Nephron (organoid): ENCODE measurements at regions not wholly inside any gene's neighbourhood (a gene's known extent, or its start where the extent isn't known, plus 50 kb on each side); places are given as distances from the start of the nearest gene placed in this dataset.
"Not testable (repeated sequence)": the region's sequence is repeated elsewhere in the genome, so short reads cannot be mapped to it uniquely, and the experiment has no call there.

Source experiments
- H3K27ac Mint-ChIP-seq, 3 experiments: 2 replicates each; pipeline ENCODE4 v1.8.0; 2020; ENCODE audit warnings: mixed read lengths in 3 of 3, mild to moderate bottlenecking in 2 of 3, moderate library complexity in 1 of 3
- H3K27me3 Mint-ChIP-seq: 2 replicates; pipeline ENCODE4 v1.8.0; 2021; ENCODE audit warnings: low read depth, mild to moderate bottlenecking, moderate library complexity, mixed read lengths
- H3K36me3 Mint-ChIP-seq: 2 replicates; pipeline ENCODE4 v1.8.0; 2020; ENCODE audit warnings: low read depth, mixed read lengths
- H3K4me1 Mint-ChIP-seq: 2 replicates; pipeline ENCODE4 v1.8.0; 2020; ENCODE audit warnings: mixed read lengths
- H3K4me3 Mint-ChIP-seq, 3 experiments: 2 replicates each; pipeline ENCODE4 v1.8.0; 2020; ENCODE audit warnings: mild to moderate bottlenecking in 3 of 3, mixed read lengths in 3 of 3, moderate library complexity in 2 of 3
- H3K9me3 Mint-ChIP-seq: 2 replicates; pipeline ENCODE4 v1.8.0; 2020; ENCODE audit warnings: mixed read lengths
- TF ChIP-seq, protein P1 (sequence below), 3 experiments: fragments of 200-600 bp; sonication (generic); IDR thresholded peaks; one replicate each; pipeline ENCODE4 v1.5.0; 2021; ENCODE audit warnings: antibody characterized with exemption in 3 of 3; ENCODE audit not compliant: unreplicated experiment in 3 of 3

DNA sequence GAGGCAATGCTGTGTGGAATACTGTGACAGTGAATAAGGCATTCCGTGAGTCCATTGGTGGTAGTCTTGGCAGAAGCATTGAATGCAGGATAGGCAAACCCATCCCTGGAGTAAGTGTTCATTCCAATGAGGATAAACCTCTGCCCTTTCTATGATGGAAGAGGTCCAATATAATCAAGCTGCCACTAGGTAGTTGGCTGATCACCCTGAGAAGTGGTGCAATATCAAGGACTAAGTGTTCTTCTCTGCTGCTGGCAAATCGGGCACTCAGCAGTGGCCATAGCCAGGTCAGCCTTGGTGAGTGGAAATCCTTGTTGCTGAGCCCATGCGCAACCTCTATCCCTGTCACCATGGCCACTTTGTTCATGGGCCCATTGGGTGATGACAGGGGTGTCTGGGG, 70.1 kb downstream of the FBXO4 start:
- Mint-ChIP-seq H3K9me3 (peaks cover 14% of the 10 kb centered on the region), H3K4me3 (no peak overlapping the region), H3K27me3 (peaks cover 4% of the 10 kb centered on the region), H3K27ac (no peak overlapping the region), H3K36me3 (no peaks in the 10 kb centered on the region), H3K4me1 (no peaks in the 10 kb centered on the region)
- TF ChIP-seq, protein P1, sequence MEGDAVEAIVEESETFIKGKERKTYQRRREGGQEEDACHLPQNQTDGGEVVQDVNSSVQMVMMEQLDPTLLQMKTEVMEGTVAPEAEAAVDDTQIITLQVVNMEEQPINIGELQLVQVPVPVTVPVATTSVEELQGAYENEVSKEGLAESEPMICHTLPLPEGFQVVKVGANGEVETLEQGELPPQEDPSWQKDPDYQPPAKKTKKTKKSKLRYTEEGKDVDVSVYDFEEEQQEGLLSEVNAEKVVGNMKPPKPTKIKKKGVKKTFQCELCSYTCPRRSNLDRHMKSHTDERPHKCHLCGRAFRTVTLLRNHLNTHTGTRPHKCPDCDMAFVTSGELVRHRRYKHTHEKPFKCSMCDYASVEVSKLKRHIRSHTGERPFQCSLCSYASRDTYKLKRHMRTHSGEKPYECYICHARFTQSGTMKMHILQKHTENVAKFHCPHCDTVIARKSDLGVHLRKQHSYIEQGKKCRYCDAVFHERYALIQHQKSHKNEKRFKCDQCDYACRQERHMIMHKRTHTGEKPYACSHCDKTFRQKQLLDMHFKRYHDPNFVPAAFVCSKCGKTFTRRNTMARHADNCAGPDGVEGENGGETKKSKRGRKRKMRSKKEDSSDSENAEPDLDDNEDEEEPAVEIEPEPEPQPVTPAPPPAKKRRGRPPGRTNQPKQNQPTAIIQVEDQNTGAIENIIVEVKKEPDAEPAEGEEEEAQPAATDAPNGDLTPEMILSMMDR (IDR thresholded peaks at IDR 0.05; ENCODE audit: unreplicated experiment in 3 of 3) = no peak

DNA sequence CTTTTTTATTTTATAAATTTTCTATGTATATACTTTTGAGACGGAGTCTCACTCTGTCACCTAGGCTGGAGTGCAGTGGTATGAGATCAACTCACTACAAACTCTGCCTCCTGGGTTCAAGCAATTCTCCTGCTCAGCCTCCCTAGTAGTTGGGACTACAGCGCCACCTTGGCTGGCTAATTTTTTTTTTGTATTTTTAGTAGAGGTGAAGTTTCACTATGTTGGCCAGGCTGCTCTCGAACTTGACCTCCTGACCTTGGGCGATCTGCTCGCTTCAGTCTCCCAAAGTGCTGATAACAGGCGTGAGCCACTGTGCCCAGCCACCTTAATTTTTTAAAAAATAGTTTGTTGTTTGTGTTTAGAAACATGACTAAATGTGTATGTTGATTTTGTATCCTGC, 76.6 kb downstream of the FBXO4 start:
- H3K4me1 Mint-ChIP-seq = no peaks in the 10 kb centered on the region
- no peaks in the 10 kb centered on the region for H3K27me3 Mint-ChIP-seq
- H3K4me3 Mint-ChIP-seq = no peak overlapping the region
- H3K36me3 Mint-ChIP-seq = no peaks in the 10 kb centered on the region
- H3K9me3 Mint-ChIP-seq = peaks cover 10% of the 10 kb centered on the region
- H3K27ac Mint-ChIP-seq = no peak overlapping the region
- TF ChIP-seq, protein P1 (IDR thresholded peaks at IDR 0.05; ENCODE audit: unreplicated experiment in 3 of 3) = no peak

DNA sequence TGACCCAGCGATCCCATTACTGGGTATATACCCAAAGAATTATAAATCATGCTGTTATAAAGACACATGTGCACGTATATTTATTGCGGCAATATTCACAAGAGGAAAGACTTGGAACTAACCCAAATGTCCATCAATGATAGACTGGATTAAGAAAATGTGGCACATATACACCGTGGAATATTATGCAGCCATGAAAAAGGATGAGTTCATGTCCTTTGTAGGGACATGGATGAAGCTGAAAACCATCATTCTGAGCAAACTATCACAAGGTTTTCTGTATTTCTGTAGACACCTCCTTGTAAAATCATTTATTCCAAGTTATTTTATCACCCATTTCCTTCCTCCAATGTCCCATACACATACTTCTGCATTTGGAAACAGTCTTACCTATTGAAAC, 78.8 kb downstream of the FBXO4 start:
- H3K4me1 Mint-ChIP-seq, H3K27me3 Mint-ChIP-seq, H3K4me3 Mint-ChIP-seq, H3K27ac Mint-ChIP-seq, H3K9me3 Mint-ChIP-seq, H3K36me3 Mint-ChIP-seq: not testable (repeated sequence)

DNA sequence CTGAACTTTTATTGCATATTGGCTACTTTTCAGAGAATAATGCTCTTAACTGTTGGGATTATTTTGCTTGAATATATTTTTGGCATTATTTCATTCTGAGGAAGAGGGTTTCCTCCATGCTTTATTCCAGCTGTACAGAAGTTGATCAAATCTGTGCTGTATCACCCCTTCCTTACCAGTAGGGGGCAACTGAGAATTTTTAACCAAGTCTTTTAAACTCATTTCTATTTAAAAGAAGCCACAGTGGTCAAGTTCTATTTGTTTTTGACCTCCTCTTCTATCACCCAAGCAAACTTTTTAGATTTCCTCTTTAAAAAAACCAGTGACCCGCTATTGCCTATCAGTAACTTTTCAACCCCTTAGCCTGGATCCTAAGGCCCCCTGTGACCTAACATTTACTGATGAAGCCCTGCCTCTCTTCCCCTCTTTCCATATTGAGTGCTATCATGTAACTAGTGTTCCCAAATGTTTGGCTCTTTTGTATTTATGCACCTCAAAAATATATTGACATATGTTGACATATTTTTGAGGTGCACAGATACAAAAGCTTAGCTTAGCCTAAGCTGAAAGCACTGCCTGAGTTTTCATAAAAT, 80.6 kb downstream of the FBXO4 start:
- H3K27me3 Mint-ChIP-seq = no peaks in the 10 kb centered on the region
- H3K4me3 Mint-ChIP-seq = no peak overlapping the region
- H3K27ac Mint-ChIP-seq = no peak overlapping the region
- no peaks in the 10 kb centered on the region for H3K9me3 Mint-ChIP-seq
- H3K36me3 Mint-ChIP-seq = no peaks in the 10 kb centered on the region
- TF ChIP-seq, protein P1 (IDR thresholded peaks at IDR 0.05; ENCODE audit: unreplicated experiment in 3 of 3) = peak; percentile 64 to 76 (median 69)
- H3K4me1 Mint-ChIP-seq = no peaks in the 10 kb centered on the region

DNA sequence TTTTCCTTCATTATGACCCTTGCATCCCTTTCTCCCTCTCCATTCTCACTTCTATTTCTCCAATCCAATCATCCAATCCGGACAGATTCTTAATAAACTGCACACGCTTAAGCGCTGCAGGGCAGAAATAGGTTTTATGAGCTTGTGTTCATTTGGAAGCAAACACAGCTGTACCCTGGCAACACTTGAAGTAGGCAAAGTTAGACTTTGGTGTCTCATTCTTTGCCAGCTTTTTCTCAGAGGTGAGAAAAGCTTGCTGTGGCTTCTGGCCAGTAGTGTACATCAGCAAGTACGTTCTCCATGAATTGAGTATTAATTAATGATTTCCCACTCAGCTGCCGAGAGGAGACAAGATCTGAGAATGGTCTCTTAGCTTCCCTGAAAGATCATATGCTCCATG, 88.5 kb downstream of the FBXO4 start:
- TF ChIP-seq, protein P1 (IDR thresholded peaks at IDR 0.05; ENCODE audit: unreplicated experiment in 3 of 3) = no peak
- H3K9me3 Mint-ChIP-seq = no peaks in the 10 kb centered on the region
- no peak overlapping the region for H3K27ac Mint-ChIP-seq
- H3K4me1 Mint-ChIP-seq = no peaks in the 10 kb centered on the region
- H3K36me3 Mint-ChIP-seq = no peaks in the 10 kb centered on the region
- no peak overlapping the region for H3K4me3 Mint-ChIP-seq
- H3K27me3 Mint-ChIP-seq = peaks cover 3% of the 10 kb centered on the region

DNA sequence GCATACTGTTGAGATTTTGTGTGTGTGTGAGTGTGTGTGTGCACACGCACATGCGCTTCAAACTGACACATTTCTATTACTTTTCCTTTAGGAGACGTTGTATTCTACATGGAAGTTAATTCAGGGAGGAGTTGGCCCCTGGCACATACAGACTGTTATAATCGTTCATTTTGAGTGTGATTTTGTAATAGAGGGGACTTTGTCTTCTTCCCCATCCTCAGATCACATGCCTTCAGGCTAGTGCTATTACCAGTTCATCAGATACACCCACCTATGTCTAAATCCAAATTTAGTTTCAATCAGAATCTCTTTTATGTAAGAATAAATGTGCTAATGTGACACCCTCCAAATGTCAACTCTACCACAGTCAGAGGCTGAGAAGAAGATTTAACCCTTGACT, 90.2 kb downstream of the FBXO4 start:
- H3K27ac Mint-ChIP-seq = no peak overlapping the region
- H3K36me3 Mint-ChIP-seq = no peaks in the 10 kb centered on the region
- H3K4me3 Mint-ChIP-seq = no peak overlapping the region
- TF ChIP-seq, protein P1 (IDR thresholded peaks at IDR 0.05; ENCODE audit: unreplicated experiment in 3 of 3) = no peak
- H3K4me1 Mint-ChIP-seq = no peaks in the 10 kb centered on the region
- no peaks in the 10 kb centered on the region for H3K9me3 Mint-ChIP-seq
- H3K27me3 Mint-ChIP-seq = peaks cover 3% of the 10 kb centered on the region
